CD4-positive, CD25-positive, alpha-beta regulatory T cell (primary cell): ENCODE measurements at regions not wholly inside any gene's neighbourhood (a gene's known extent, or its start where the extent isn't known, plus 50 kb on each side); places are given as distances from the start of the nearest gene placed in this dataset.

ENCODE experiments used
- ATAC-seq, 2 donors: fragments of 150-1000 bp; cut with Tn5 transposase; one replicate each; pipeline ENCODE4 v1.10.0; 2021; ENCODE audit warnings: low read depth in 2 of 2, moderate number of reproducible peaks in 2 of 2, moderate library complexity in 1 of 2
- DNase-seq, 3 donors: peaks; one replicate each; pipeline versions ENCODE4 v3.0.0 to v3.0.0-alpha.2; 2012 to 2022; ENCODE audit warnings: mixed read lengths in 1 of 3
- H3K27ac ChIP-seq: one replicate; pipeline ENCODE4 v1.7.0; 2013; ENCODE audit warnings: mild to moderate bottlenecking, low read length; ENCODE audit not compliant: insufficient read depth, poor library complexity, severe bottlenecking
- H3K27me3 ChIP-seq: one replicate; pipeline ENCODE4 v1.7.0; 2013; ENCODE audit warnings: low read length; ENCODE audit not compliant: control insufficient read depth, insufficient read depth
- H3K36me3 ChIP-seq: one replicate; pipeline ENCODE4 v1.7.0; 2013; ENCODE audit warnings: mild to moderate bottlenecking, low read length, moderate library complexity; ENCODE audit not compliant: control insufficient read depth, insufficient read depth
- H3K4me1 ChIP-seq: 2 replicates; pipeline ENCODE4 v1.7.0; 2013; ENCODE audit warnings: mild to moderate bottlenecking, low read length; ENCODE audit not compliant: insufficient read depth, control insufficient read depth, poor library complexity, severe bottlenecking
- H3K4me3 ChIP-seq: one replicate; pipeline ENCODE4 v1.7.0; 2013; ENCODE audit warnings: low read depth, mild to moderate bottlenecking, low read length, moderate library complexity
- H3K9me3 ChIP-seq, 2 experiments: 1 replicate in 1 of 2; 2 replicates in 1 of 2; pipeline ENCODE4 v1.7.0; 2013; ENCODE audit warnings: low read length in 2 of 2, mild to moderate bottlenecking in 1 of 2, moderate library complexity in 1 of 2; ENCODE audit not compliant: control insufficient read depth in 2 of 2
- H3K27ac Mint-ChIP-seq, 3 donors: one replicate each; pipeline ENCODE4 v1.8.0; 2020 to 2022; ENCODE audit warnings: mild to moderate bottlenecking in 3 of 3, mixed read lengths in 3 of 3, moderate library complexity in 2 of 3
- H3K27me3 Mint-ChIP-seq: one replicate; pipeline ENCODE4 v1.8.0; 2022; ENCODE audit warnings: mild to moderate bottlenecking, mixed read lengths
- H3K36me3 Mint-ChIP-seq: one replicate; pipeline ENCODE4 v1.8.0; 2020; ENCODE audit warnings: mixed read lengths
- H3K4me1 Mint-ChIP-seq, 4 donors: one replicate each; pipeline ENCODE4 v1.8.0; 2020 to 2022; ENCODE audit warnings: mixed read lengths in 4 of 4, mild to moderate bottlenecking in 1 of 4
- H3K4me3 Mint-ChIP-seq, 4 donors: one replicate each; pipeline ENCODE4 v1.8.0; 2020 to 2022; ENCODE audit warnings: mild to moderate bottlenecking in 4 of 4, mixed read lengths in 4 of 4, moderate library complexity in 3 of 4
- H3K9me3 Mint-ChIP-seq, 7 donors: one replicate each; pipeline ENCODE4 v1.8.0; 2020 to 2022; ENCODE audit warnings: mixed read lengths in 7 of 7, mild to moderate bottlenecking in 3 of 7, moderate library complexity in 2 of 7

DNA sequence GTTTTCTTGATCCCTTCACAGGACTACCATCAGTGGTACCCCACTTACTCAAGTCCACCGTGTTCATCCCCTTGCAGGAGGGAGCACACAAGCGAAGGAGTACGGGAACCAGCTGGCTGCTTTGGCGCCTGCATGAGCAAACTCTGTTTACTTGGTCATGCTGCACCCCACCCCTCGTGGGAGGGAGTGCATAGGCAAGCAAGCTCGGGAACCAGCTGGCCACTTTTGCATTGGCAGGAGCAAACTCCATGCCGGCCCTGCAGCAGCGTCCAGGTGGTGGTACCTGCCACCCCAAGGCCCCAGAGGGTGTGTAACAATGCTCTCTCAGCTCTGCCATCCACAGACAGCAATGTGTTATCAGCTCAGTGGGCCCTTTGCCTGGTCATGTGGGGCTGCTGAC is 737.8 kb downstream of the FAM181B start:
- H3K27ac ChIP-seq = no peak overlapping the region
- Mint-ChIP-seq H3K36me3 (no peaks in the 10 kb centered on the region), H3K4me1 (no peaks in the 10 kb centered on the region), H3K27me3 (no peaks in the 10 kb centered on the region), H3K9me3 (no peaks in the 10 kb centered on the region), H3K4me3 (no peak overlapping the region), H3K27ac (no peak overlapping the region)
- H3K9me3 ChIP-seq = no peaks in the 10 kb centered on the region
- no peaks in the 10 kb centered on the region for H3K4me1 ChIP-seq
- H3K27me3 ChIP-seq = no peaks in the 10 kb centered on the region
- ATAC-seq (no peak), DNase-seq (no peak)
- H3K36me3 ChIP-seq = no peaks in the 10 kb centered on the region
- H3K4me3 ChIP-seq = no peak overlapping the region

DNA sequence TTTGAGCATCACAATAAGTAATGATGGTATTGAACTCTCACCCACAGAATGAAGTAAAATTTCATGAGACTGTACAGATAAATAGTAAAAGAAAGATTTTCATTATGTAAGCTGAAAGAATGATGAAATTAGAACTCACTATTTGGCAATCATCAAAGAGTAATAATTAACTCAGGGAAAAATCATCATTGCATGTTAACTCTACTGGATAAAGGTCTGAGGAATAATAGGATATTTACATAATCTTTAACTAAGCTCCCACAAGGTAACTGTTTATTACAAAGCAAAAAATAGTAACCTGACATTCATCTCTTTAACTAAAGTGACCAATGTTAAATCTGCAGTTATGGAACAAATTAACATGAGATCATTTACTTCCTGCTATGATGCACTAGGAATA is 739.9 kb downstream of the FAM181B start:
- no peak for DNase-seq
- Mint-ChIP-seq H3K27ac (no peak overlapping the region), H3K27me3 (no peaks in the 10 kb centered on the region), H3K9me3 (no peaks in the 10 kb centered on the region), H3K4me3 (no peak overlapping the region), H3K36me3 (no peaks in the 10 kb centered on the region), H3K4me1 (no peaks in the 10 kb centered on the region)
- Histone ChIP-seq H3K4me1 (no peaks in the 10 kb centered on the region), H3K9me3 (no peaks in the 10 kb centered on the region), H3K36me3 (no peaks in the 10 kb centered on the region), H3K4me3 (no peak overlapping the region), H3K27ac (no peak overlapping the region), H3K27me3 (no peaks in the 10 kb centered on the region)
- ATAC-seq = no peak

DNA sequence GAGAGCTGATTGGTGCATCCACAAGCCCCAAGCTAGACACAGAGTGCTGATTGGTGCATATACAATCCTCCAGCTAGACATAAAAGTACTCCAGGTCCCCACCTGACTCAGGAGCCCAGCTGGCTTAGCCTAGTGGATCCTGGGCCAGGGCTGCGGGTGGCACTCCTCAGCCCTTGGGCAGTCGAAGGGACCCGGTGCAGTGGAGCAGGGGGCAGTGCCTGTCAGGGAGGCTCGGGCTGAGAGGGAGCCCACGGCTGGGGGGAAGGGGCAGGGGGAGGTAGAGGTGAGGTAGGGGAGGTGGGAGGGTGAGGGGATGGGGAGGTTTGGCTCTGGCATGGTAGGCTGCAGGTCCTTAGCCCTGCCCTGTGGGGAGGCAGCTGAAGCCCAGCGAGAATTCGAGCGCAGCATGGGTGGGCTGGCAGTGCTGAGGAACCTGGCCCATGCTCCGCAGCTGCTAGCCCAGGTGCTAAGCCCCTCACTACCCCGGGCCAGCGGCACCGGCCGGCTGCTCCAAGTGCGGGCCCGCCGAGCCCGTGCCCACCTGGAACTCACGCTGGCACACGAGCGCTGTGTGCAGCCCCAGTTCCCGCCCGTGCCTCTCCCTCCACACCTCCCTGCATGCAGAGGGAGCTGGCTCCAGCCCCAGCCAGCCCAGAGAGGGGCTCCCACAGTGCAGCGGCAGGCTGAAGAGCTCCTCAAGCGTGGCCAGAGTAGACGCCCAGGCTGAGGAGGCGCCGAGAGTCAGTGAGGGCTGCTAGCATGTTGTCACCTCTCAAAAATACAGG is 742.8 kb downstream of the FAM181B start:
- H3K27me3 Mint-ChIP-seq = no peaks in the 10 kb centered on the region
- H3K27ac ChIP-seq = no peak overlapping the region

DNA sequence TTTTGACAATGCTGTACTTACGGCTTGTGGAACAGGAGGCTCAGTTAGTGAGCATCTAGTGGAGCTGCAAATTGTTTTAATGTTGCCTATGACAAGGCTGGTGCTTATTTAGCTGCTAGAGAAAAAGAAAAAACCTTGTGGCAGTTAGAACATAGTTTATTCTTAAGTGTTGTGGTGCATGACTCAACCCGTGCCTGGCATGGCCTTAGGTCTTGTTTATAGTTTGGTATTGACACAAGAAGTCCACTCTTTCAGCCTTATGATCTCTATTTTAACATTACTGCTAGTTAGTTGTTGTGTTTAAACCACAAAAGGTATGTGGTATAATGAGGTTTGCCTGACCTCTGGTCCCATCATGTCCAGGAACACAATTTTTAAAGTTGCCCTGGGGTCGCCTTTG is 744.6 kb downstream of the FAM181B start:
- Mint-ChIP-seq H3K4me1 (no peaks in the 10 kb centered on the region), H3K27me3 (no peaks in the 10 kb centered on the region)
- no peak for ATAC-seq

More for the DNA sequence above, 742.8 kb downstream of the FAM181B start:
- peaks cover 0 to 5% (median 0%) of the 10 kb centered on the region in 7 donors for H3K9me3 Mint-ChIP-seq
- H3K4me3 Mint-ChIP-seq = no peak overlapping the region
- H3K36me3 Mint-ChIP-seq = no peaks in the 10 kb centered on the region
- Histone ChIP-seq H3K4me3 (no peak overlapping the region), H3K4me1 (no peaks in the 10 kb centered on the region), H3K27me3 (no peaks in the 10 kb centered on the region), H3K36me3 (no peaks in the 10 kb centered on the region), H3K9me3 (no peaks in the 10 kb centered on the region)
- ATAC-seq = no peak
- no peaks in the 10 kb centered on the region for H3K4me1 Mint-ChIP-seq
- no peak overlapping the region for H3K27ac Mint-ChIP-seq
- DNase-seq = no peak

DNA sequence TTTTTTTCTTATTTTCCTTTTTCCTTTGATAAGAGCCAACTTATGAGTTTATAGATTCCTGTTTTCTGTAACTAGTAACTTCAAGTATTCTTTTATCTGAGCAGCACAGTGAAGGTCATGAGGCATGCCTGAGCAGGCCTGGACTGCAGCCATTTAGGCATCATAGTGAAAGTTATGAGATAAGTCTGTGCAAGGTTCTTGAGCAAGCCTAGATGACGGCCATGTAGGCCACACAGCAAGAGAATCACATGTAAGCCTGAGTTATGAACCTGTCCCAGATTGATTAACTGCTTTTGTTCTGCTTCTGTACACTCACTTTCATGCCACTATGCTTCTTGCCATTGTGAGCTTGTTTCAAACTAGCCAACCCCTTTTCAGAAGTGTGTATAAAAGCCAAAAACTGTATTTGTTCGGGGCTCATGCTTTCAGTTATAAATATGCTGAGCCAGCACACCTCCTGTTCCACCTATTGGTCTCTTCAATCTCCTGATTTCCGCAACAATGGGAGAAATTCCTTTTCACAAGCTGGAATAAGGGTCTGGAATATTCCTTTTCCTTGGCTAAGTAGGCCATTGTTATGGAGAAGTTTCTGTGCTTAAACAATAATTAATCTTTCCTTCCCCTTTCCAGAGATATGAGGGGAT is 745.7 kb downstream of the FAM181B start:
- no peak overlapping the region for H3K27ac Mint-ChIP-seq
- no peak overlapping the region for H3K4me3 ChIP-seq
- no peaks in the 10 kb centered on the region for H3K9me3 ChIP-seq
- H3K4me1 ChIP-seq = no peaks in the 10 kb centered on the region
- no peaks in the 10 kb centered on the region for H3K27me3 Mint-ChIP-seq
- H3K27me3 ChIP-seq = no peaks in the 10 kb centered on the region
- no peaks in the 10 kb centered on the region for H3K36me3 Mint-ChIP-seq
- no peaks in the 10 kb centered on the region for H3K36me3 ChIP-seq
- DNase-seq (no peak), ATAC-seq (no peak)
- H3K4me1 Mint-ChIP-seq = no peaks in the 10 kb centered on the region
- H3K27ac ChIP-seq = no peak overlapping the region
- H3K4me3 Mint-ChIP-seq = no peak overlapping the region
- H3K9me3 Mint-ChIP-seq = peaks cover 0 to 16% (median 5%) of the 10 kb centered on the region in 7 donors

More for the DNA sequence above, 744.6 kb downstream of the FAM181B start:
- Histone ChIP-seq H3K9me3 (no peaks in the 10 kb centered on the region), H3K4me1 (no peaks in the 10 kb centered on the region), H3K27me3 (no peaks in the 10 kb centered on the region), H3K36me3 (no peaks in the 10 kb centered on the region), H3K27ac (no peak overlapping the region), H3K4me3 (no peak overlapping the region)
- no peak overlapping the region for H3K27ac Mint-ChIP-seq
- DNase-seq = no peak
- H3K36me3 Mint-ChIP-seq = no peaks in the 10 kb centered on the region
- H3K9me3 Mint-ChIP-seq = peaks cover 0 to 16% (median 5%) of the 10 kb centered on the region in 7 donors
- H3K4me3 Mint-ChIP-seq = no peak overlapping the region

DNA sequence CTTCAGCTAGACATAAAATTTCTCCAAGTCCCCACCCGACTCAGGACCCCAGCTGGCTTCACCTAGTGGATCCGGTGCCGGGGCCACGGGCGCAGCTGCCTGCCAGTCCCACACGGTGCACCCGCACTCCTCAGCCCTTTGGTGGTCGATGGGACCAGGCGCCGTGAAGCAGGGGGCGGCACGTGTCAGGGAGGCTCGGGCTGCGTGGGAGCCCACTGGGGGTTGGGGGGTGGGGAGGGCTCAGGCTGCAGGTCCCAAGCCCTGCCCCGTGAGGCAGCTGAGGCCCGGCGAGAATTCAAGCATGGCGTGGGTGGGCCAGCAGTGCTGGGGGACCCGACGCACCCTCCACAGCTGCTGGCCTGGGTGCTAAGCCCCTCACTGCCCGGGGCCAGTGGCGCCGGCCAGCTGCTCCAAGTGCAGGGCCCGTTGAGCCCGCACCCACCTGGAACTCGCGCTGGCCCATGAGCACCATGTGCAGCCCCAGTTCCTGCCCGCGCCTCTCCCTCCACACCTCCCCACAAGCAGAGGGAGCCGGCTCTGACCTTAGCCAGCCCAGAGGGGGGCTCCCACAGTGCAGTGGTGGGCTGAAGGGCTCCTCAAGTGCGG is 747.0 kb downstream of the FAM181B start:
- H3K9me3 Mint-ChIP-seq = peaks cover 0 to 16% (median 5%) of the 10 kb centered on the region in 7 donors
- DNase-seq = no peak
- Histone ChIP-seq H3K9me3 (no peaks in the 10 kb centered on the region), H3K4me1 (no peaks in the 10 kb centered on the region), H3K27me3 (no peaks in the 10 kb centered on the region), H3K27ac (no peak overlapping the region), H3K4me3 (no peak overlapping the region), H3K36me3 (no peaks in the 10 kb centered on the region)
- no peak for ATAC-seq
- H3K27me3 Mint-ChIP-seq = no peaks in the 10 kb centered on the region
- no peaks in the 10 kb centered on the region for H3K36me3 Mint-ChIP-seq
- no peak overlapping the region for H3K27ac Mint-ChIP-seq
- no peak overlapping the region for H3K4me3 Mint-ChIP-seq
- no peaks in the 10 kb centered on the region for H3K4me1 Mint-ChIP-seq

DNA sequence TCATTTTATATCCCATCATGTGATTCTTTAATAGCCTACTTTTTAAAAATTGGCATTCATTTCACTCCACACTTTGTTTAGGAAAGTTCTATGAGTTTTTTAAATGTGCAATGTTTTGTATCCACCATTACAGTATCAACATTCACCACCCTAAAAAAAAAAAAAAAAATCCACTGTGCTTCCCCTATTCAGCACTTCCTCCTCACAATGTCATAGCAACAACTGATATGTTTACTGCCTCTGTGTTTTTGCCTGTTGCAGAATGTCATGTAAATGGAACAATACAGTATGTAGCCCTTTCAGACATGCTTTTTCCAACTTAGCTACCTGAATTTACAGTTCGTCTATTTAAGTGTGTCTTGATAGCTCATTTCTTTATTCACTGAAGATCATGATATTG is 754.2 kb downstream of the FAM181B start:
- Histone ChIP-seq H3K9me3 (no peaks in the 10 kb centered on the region), H3K4me3 (no peak overlapping the region), H3K27ac (no peak overlapping the region), H3K27me3 (no peaks in the 10 kb centered on the region), H3K36me3 (no peaks in the 10 kb centered on the region), H3K4me1 (no peaks in the 10 kb centered on the region)
- no peak overlapping the region for H3K4me3 Mint-ChIP-seq
- peaks cover 0 to 9% (median 2%) of the 10 kb centered on the region in 7 donors for H3K9me3 Mint-ChIP-seq
- H3K36me3 Mint-ChIP-seq = no peaks in the 10 kb centered on the region
- H3K4me1 Mint-ChIP-seq = no peaks in the 10 kb centered on the region
- H3K27me3 Mint-ChIP-seq = no peaks in the 10 kb centered on the region
- DNase-seq (no peak), ATAC-seq (no peak)
- no peak overlapping the region for H3K27ac Mint-ChIP-seq
